Stimulated activated naive B cell treated with anti-CD40 and anti-IgM and Interleukin-4, amounts not matched to agents 10 μg/mL and 1 μg/mL and 100 μg/mL, for 72 hours (primary cell): ENCODE measurements at regions not wholly inside any gene's neighbourhood (a gene's known extent, or its start where the extent isn't known, plus 50 kb on each side); places are given as distances from the start of the nearest gene placed in this dataset.

Experiments
- ATAC-seq, 2 donors: fragments of 150-1000 bp; cut with Tn5 transposase; replicated peaks; 2 replicates each; pipeline ENCODE4 v1.10.0; 2021; ENCODE audit warnings: moderate library complexity in 1 of 2
- DNase-seq: peaks from one replicate; pipeline ENCODE4 v3.0.0; 2021
- H3K27ac Mint-ChIP-seq: one replicate; pipeline ENCODE4 v1.8.0; 2022; ENCODE audit warnings: mild to moderate bottlenecking, mixed read lengths
- H3K27me3 Mint-ChIP-seq, 2 donors: one replicate each; pipeline ENCODE4 v1.8.0; 2022; ENCODE audit warnings: mixed read lengths in 2 of 2
- H3K36me3 Mint-ChIP-seq, 2 donors: one replicate each; pipeline ENCODE4 v1.8.0; 2022; ENCODE audit warnings: mixed read lengths in 2 of 2, mild to moderate bottlenecking in 1 of 2
- H3K4me1 Mint-ChIP-seq, 2 donors: one replicate each; pipeline ENCODE4 v1.8.0; 2022; ENCODE audit warnings: mixed read lengths in 2 of 2, mild to moderate bottlenecking in 1 of 2
- H3K4me3 Mint-ChIP-seq, 2 donors: one replicate each; pipeline ENCODE4 v1.8.0; 2022; ENCODE audit warnings: mild to moderate bottlenecking in 2 of 2, mixed read lengths in 2 of 2, moderate library complexity in 1 of 2
- H3K9me3 Mint-ChIP-seq, 2 donors: one replicate each; pipeline ENCODE4 v1.8.0; 2022; ENCODE audit warnings: mixed read lengths in 2 of 2, mild to moderate bottlenecking in 1 of 2

DNA sequence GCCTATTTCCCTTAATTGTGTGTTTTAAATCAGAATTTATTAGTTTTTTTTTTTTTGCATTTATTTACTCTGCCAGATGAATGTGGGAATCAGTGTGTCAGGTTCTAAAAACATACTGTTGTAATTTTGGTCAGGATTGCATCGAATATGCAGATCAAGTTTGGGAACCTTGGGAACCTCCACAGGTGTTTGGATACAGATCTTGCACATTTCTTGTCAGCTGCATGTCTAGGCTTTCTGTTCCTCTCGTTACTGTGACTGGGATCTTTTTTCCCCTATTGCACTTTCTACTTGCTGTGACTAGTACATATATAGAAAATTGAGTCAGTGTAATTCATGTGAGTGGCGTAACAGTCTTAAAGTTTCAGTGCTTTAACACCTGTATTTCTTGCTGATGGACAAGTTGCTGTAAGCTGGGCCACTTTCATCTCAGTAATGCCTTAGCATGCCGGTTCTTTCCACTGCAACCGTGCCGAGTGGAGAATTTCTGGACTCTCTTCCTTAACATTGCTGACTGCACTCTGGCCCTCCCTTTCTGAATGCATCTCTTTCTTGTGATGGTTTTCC, 112.5 kb downstream of the TENT4A start:
- Mint-ChIP-seq H3K4me1 (peaks cover 28 to 33% of the 10 kb centered on the region in 2 donors), H3K9me3 (peaks cover 16% of the 10 kb centered on the region in 2 donors), H3K27ac (no peak overlapping the region), H3K36me3 (peaks cover 9 to 13% of the 10 kb centered on the region in 2 donors), H3K4me3 (no peak overlapping the region), H3K27me3 (peaks cover 7 to 13% of the 10 kb centered on the region in 2 donors)
- DNase-seq (no peak), ATAC-seq (no peak)

DNA sequence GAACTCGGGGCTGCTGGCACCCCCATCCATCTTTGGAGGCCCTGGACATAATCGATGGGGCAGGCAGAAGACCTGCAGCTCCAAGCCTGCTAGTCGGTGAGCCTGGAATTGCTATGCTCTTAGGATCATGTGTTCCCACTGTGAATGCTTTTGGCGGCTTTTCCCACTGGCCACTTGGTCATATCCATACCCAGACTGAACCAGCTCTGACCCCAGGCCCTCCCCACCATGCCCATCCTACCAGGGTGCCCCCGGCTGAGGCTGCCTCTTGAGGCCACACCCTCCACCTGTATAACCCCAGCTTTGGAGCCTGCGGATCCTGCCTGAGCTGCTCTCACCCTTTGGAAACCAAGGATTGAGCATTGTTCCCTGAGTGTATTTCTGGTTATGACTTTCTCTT, 113.5 kb downstream of the TENT4A start:
- Mint-ChIP-seq H3K27ac (no peak overlapping the region), H3K27me3 (peaks cover 7 to 13% of the 10 kb centered on the region in 2 donors), H3K9me3 (peaks cover 15 to 20% of the 10 kb centered on the region in 2 donors), H3K4me1 (peaks cover 34 to 42% of the 10 kb centered on the region in 2 donors), H3K36me3 (peaks cover 6 to 11% of the 10 kb centered on the region in 2 donors), H3K4me3 (no peak overlapping the region)
- ATAC-seq (no peak), DNase-seq (no peak)

DNA sequence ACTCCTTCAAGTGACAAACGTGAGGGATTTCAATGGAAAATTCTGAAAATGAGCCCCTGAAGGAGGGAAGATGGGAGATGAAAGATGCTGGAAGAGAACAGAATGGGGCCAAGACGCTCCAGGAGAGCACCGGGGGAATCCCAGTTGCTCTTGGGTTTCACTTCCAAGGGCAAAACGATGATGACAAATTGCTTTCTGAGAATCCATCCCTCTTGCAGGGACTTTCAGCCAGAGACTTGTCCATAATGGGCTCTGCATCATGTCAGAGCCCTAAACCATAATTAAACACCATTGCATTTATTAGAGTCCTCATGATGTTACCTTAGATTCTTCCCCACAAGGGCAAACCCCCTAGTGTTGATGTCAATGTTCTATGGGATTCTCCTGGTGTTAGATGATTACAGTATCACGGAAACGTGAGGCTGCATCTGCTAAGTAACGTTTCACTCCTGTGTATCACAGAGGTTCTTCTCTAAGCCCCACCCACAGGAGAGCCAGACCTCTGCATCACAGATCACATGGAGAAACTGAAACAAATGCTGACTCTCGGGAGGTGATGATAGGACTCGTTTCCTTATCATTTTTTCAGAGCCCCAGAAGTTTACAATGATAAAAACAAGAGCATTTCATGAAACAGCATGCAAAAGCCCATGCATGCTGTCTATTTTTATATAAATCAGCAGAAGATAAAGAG, 114.4 kb downstream of the TENT4A start:
- Mint-ChIP-seq H3K4me1 (peaks cover 34 to 50% of the 10 kb centered on the region in 2 donors), H3K4me3 (peak overlapping the region; percentile 66 to 80), H3K36me3 (peaks cover 6 to 8% of the 10 kb centered on the region in 2 donors), H3K9me3 (peaks cover 10 to 16% of the 10 kb centered on the region in 2 donors), H3K27me3 (peaks cover 7 to 13% of the 10 kb centered on the region in 2 donors), H3K27ac (peak overlapping the region; percentile 70)
- peak; percentile 76 to 80 for ATAC-seq
- peak; percentile 16 for DNase-seq

DNA sequence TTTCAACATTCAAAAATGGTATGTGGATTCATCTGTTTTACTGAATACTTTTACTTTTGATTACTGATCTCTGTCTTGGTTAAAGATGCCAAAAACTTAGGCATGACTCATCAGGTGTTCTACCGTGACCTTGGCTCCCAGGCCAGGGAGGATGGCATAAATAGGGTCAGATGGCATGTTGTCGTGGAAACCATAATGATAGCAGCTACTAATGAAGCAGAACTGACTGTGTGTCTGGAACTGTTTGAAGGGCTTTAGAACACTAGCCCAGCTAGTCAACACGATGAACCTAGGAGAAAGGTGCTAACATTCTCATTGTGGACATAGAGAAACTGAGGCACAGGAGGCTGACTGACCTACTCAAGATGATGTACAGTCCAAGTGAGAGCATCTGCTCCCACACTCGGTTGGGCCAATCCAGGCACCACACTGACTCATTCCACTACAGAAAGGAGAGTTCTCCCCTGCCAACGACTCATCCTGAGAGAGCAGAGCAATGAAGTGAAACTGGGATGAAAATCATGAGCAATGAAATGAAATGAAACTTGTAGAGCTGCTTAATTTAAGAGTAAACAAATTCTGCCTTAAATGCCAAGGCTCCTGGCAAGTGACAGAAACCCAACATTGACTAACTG, 116.0 kb downstream of the TENT4A start:
- H3K27ac Mint-ChIP-seq = no peak overlapping the region
- DNase-seq (peak; percentile 54), ATAC-seq (peak; percentile 88 to 93)
- peak overlapping the region in 1 of 2 donors; percentile 2 for H3K4me3 Mint-ChIP-seq
- peaks cover 0 to 7% of the 10 kb centered on the region in 2 donors for H3K27me3 Mint-ChIP-seq
- peaks cover 4 to 11% of the 10 kb centered on the region in 2 donors for H3K9me3 Mint-ChIP-seq
- peaks cover 29 to 54% of the 10 kb centered on the region in 2 donors for H3K4me1 Mint-ChIP-seq
- peaks cover 0 to 4% of the 10 kb centered on the region in 2 donors for H3K36me3 Mint-ChIP-seq

DNA sequence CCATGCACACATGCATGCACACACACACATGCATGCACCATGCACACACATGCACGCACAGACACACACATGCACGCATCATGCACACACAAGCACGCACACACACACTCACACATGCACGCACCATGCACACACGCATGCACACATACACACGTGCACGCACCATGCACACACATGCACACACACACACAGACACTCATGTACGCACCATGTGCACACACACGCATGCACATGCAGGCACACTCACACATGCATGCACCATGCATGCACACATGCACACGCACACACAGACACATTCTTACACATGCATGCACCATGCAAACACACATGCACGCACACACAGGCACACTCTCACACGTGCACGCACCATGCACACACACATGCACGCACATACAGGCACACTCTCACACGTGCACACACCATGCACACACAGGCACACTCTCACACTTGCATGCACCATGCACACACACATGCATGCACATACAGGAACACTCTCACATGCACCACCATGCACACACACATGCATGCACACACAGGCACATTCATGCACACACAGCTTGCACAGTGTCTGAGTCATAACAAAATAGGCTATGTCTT, 117.5 kb downstream of the TENT4A start:
- no peak for ATAC-seq
- no peak for DNase-seq
- Mint-ChIP-seq H3K4me3 (peak overlapping the region; percentile 20 to 49), H3K27ac (no peak overlapping the region), H3K9me3 (peaks cover 4 to 11% of the 10 kb centered on the region in 2 donors), H3K36me3 (peaks cover 0 to 4% of the 10 kb centered on the region in 2 donors), H3K4me1 (peaks cover 29 to 54% of the 10 kb centered on the region in 2 donors), H3K27me3 (peaks cover 0 to 4% of the 10 kb centered on the region in 2 donors)

DNA sequence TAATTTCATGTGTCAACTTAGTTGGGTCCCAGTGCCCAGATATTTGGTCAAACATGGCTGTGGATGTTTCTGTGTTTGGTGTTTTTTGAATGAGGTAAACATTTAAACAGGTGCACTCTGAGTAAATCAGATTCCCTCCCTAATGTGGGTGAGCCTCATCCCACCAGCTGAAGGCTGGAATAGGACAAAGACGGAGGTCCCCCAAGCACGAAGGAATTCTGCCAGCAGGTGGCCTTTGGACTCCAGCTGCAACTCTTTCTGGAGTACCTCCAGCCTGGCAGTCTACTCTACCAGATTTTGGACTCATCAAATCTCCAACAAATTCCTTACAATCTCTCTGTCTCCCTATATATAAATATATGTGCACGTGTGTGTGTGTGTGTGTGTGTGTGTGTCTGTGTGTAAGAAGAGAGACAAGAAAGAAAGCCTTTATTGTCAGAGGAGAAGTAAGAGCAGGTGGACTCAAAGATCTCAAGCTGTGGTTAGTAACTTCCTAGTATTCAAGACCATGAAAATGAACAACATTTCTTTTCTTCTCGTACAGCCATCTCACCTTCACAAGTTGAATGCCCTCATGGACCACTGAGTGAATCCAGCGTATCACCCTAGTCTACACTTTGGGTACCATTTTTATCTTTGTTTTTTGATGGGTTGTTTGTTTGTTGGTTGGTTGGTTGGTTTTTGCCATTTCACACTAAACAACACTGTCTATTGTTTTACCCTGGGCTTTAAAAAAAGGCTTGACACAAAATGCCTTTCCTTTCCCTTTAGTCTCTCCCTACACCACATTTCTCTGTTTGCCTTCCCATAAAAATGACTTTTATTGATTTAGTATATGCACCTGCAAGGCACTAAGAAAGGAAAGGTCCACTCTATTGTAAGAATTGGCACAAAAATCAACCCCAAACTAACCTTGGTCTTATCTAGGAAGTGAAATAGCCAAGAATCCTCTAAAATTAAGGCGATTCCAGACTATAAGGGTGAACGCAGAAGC, 118.7 kb downstream of the TENT4A start:
- DNase-seq (no peak), ATAC-seq (no peak)
- peaks cover 4 to 11% of the 10 kb centered on the region in 2 donors for H3K9me3 Mint-ChIP-seq
- H3K27ac Mint-ChIP-seq = no peak overlapping the region
- peaks cover 0 to 4% of the 10 kb centered on the region in 2 donors for H3K36me3 Mint-ChIP-seq
- H3K4me1 Mint-ChIP-seq = peaks cover 29 to 54% of the 10 kb centered on the region in 2 donors
- no peak overlapping the region for H3K4me3 Mint-ChIP-seq
- peaks cover 0 to 4% of the 10 kb centered on the region in 2 donors for H3K27me3 Mint-ChIP-seq

DNA sequence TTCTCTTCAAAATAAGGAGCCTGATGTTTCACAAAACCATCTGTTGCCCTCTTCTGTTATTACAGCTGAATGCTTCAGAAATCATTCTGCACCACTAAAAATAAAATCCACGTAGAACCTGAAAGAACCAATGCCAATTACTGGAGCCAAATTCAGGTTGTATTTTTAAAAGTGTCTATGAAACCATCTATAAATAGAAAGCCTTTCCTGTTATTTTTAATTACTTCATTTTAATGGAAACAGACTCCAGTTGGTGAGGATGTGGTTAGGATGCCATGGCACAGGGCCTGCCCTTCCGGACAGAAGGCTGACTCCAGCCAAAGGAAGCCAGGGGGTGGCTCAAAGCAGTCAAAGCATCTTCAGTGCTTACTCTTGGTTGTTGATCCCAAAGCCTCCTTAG, 119.8 kb downstream of the TENT4A start:
- ATAC-seq (no peak), DNase-seq (no peak)
- H3K36me3 Mint-ChIP-seq = peaks cover 0 to 4% of the 10 kb centered on the region in 2 donors
- H3K4me3 Mint-ChIP-seq = no peak overlapping the region
- H3K27me3 Mint-ChIP-seq = peaks cover 6% of the 10 kb centered on the region in 2 donors
- H3K9me3 Mint-ChIP-seq = peaks cover 7 to 15% of the 10 kb centered on the region in 2 donors
- H3K4me1 Mint-ChIP-seq = peaks cover 22 to 45% of the 10 kb centered on the region in 2 donors
- no peak overlapping the region for H3K27ac Mint-ChIP-seq

DNA sequence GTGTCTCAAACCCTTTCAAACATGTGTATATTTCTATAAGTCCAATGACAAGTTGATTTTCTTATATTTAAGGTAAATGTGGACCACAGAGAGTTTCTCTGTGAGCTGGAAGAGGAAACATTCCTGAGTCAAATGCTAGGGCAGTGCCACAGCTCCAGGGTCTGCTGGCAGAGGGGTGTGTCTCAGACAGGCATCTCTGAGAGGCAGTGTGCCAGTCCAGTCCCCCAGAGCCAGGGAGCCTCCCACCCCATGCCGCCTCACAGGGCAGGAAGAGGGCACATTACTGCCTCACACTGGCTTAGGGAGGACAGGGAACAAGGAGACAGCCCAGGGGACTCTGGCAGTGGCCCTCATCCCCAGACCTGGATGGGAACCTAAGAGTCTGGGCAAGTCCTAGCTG, 120.2 kb downstream of the TENT4A start:
- H3K9me3 Mint-ChIP-seq = peaks cover 7 to 15% of the 10 kb centered on the region in 2 donors
- no peak overlapping the region for H3K27ac Mint-ChIP-seq
- DNase-seq = no peak
- peaks cover 0 to 4% of the 10 kb centered on the region in 2 donors for H3K36me3 Mint-ChIP-seq
- no peak overlapping the region for H3K4me3 Mint-ChIP-seq
- peaks cover 7 to 8% of the 10 kb centered on the region in 2 donors for H3K27me3 Mint-ChIP-seq
- no peak for ATAC-seq
- H3K4me1 Mint-ChIP-seq = peaks cover 21 to 41% of the 10 kb centered on the region in 2 donors

DNA sequence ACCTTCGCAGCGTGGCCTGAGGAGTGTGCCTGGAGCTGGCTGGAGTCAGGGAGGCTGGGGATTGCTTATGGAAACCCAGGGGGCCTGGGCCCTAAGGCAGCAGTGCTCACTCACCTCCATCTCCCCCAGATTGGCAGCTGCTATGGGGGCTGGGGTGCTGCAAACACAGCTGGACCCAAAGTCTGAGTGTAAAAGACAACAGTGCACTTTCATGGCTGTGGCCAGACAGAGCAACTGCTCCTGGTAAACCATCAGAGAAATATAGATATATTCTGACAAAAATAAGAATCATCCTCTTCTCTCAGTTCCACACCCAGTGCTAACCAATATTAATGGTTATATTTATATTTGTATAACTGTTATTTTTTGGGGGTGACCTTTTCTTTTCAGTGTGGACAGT, 123.9 kb downstream of the TENT4A start:
- H3K36me3 Mint-ChIP-seq = no peaks in the 10 kb centered on the region
- ATAC-seq (peak in 1 of 2 donors; percentile 29), DNase-seq (no peak)
- peaks cover 0 to 10% of the 10 kb centered on the region in 2 donors for H3K4me1 Mint-ChIP-seq
- H3K9me3 Mint-ChIP-seq = peaks cover 3 to 4% of the 10 kb centered on the region in 2 donors
- H3K4me3 Mint-ChIP-seq = no peak overlapping the region
- peaks cover 10 to 13% of the 10 kb centered on the region in 2 donors for H3K27me3 Mint-ChIP-seq
- H3K27ac Mint-ChIP-seq = no peak overlapping the region

DNA sequence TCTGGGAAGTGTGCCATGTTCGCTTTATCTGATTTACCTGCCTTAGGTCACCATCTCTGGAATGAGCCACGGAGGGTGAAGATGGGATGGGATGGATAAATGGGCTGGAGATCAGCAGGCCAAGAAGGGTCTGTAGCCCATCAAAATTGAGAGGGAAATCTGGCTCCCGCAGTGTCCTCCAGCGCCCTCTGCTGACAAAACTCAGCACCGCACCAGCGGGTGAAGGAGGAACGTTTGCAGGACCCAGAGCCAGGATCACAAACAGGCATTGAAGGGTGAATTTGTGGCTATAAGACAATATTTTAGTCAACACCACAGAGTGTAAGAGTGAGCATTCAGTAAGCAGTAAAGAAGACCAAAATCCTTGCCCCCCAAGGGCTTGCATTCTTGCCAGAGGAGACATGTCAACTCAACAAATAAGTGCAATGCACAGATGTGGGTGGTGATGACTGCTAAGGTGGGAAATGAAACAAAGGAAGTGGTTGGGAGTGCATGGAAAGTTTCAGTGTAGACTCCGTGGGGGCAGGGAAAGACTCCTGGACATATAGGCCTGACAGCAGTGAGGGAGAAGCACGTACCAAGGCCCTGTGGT, 124.4 kb downstream of the TENT4A start:
- Mint-ChIP-seq H3K9me3 (peaks cover 3 to 4% of the 10 kb centered on the region in 2 donors), H3K27me3 (peaks cover 10 to 13% of the 10 kb centered on the region in 2 donors)
- DNase-seq = no peak

DNA sequence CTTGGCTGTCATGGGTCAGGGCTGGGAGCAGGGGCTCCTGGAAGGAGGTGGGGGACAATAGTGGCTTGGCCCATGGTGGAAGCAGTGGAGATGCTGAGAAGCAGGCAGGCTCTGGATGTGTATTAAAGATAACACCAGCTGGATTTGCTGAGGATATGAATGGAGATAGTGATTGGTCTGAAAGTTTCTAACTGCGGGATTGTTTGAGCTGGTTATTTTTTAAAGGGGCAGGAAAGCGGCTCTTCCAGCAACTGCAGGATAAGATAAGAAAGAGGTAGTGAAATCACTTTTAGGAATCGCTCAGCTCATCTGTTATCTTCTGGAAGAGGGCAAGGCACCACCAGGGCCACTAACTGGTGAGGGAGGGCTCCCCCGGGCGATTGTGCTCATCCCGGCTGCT, 125.5 kb downstream of the TENT4A start:
- no peak for ATAC-seq
- Mint-ChIP-seq H3K36me3 (no peaks in the 10 kb centered on the region), H3K4me3 (no peak overlapping the region), H3K9me3 (peaks cover 3 to 4% of the 10 kb centered on the region in 2 donors), H3K4me1 (no peaks in the 10 kb centered on the region), H3K27ac (no peak overlapping the region), H3K27me3 (peaks cover 10 to 19% of the 10 kb centered on the region in 2 donors)
- no peak for DNase-seq

More for the DNA sequence above, 124.4 kb downstream of the TENT4A start:
- ATAC-seq = no peak
- Mint-ChIP-seq H3K36me3 (no peaks in the 10 kb centered on the region), H3K27ac (no peak overlapping the region), H3K4me3 (no peak overlapping the region), H3K4me1 (peaks cover 0 to 5% of the 10 kb centered on the region in 2 donors)

DNA sequence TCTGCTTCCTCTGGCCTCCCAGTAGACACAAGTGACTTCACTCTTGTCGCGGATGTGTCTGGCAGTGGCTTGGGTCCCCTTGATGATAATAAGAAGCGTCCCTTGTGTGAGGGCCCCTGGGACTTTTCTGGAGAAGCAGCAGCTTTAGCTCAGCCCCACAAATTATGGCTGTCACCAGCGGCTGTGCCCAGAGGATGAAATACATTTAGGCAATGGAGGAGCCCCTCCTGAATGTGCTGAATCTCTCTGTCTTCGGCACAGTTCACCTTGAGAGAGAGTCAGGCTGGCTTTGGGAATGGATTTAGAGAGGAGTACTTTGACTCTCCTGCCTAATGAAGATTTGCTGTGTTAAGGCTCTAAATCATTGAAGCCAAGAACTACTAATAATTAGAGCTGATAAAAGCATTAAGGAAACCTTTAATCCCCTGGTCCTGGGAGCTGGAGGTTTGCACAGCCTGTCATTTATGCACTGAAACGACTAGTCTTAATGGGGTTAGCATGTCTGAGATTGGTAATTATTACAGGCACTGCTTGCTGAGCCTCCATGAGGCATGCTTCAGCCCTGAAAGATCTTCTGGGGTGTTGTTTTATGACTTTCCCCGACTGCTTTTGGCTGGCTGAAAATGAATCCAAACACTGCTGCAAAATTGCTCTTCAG, 127.0 kb downstream of the TENT4A start:
- peaks cover 10 to 19% of the 10 kb centered on the region in 2 donors for H3K27me3 Mint-ChIP-seq
- ATAC-seq = no peak
- no peak overlapping the region for H3K27ac Mint-ChIP-seq
- H3K9me3 Mint-ChIP-seq = peaks cover 3 to 4% of the 10 kb centered on the region in 2 donors
- no peak for DNase-seq
- H3K4me1 Mint-ChIP-seq = no peaks in the 10 kb centered on the region
- H3K36me3 Mint-ChIP-seq = no peaks in the 10 kb centered on the region
- H3K4me3 Mint-ChIP-seq = no peak overlapping the region

DNA sequence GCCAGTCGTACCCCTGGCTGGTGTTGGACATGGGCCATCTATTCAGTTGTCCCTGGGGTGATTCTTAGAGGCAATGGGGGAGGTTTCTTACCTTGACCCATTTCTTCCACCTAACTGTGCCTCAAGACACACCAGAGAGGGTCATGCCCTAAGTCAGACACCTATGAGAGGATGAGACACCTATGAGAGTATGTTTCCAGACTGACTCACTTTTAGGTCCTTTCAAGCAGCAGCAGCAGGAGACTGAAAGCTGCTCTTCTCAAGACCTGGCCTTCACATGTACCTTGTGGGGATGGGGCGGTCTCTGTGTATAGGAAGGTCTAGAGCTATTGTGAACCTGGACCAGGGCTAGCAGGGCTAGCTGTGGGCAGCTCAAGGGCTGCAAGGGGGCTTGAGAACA, 130.1 kb downstream of the TENT4A start:
- H3K4me1 Mint-ChIP-seq = no peaks in the 10 kb centered on the region
- no peak overlapping the region for H3K27ac Mint-ChIP-seq
- no peaks in the 10 kb centered on the region for H3K9me3 Mint-ChIP-seq
- DNase-seq (no peak), ATAC-seq (no peak)
- H3K36me3 Mint-ChIP-seq = no peaks in the 10 kb centered on the region
- no peak overlapping the region for H3K4me3 Mint-ChIP-seq
- H3K27me3 Mint-ChIP-seq = peaks cover 4 to 11% of the 10 kb centered on the region in 2 donors
